G401 (cell line): ENCODE measurements at regions not wholly inside any gene's neighbourhood (a gene's known extent, or its start where the extent isn't known, plus 50 kb on each side); places are given as distances from the start of the nearest gene placed in this dataset.
A peak's percentile ranks its signal among the peaks of the same experiment; 100 is the strongest.
"Not testable (repeated sequence)": the region's sequence is repeated elsewhere in the genome, so short reads cannot be mapped to it uniquely, and the experiment has no call there.

Experiments used
- DNase-seq: peaks from one replicate; pipeline ENCODE4 v3.0.0-alpha.2; 2015; ENCODE audit warnings: low spot score
- in situ Hi-C: cut with HindIII; loops from 2 replicates; pipeline ENCODE4 v1.10.0; 2016; ENCODE audit warnings: low sequenced_read_pairs, mixed read lengths

DNA sequence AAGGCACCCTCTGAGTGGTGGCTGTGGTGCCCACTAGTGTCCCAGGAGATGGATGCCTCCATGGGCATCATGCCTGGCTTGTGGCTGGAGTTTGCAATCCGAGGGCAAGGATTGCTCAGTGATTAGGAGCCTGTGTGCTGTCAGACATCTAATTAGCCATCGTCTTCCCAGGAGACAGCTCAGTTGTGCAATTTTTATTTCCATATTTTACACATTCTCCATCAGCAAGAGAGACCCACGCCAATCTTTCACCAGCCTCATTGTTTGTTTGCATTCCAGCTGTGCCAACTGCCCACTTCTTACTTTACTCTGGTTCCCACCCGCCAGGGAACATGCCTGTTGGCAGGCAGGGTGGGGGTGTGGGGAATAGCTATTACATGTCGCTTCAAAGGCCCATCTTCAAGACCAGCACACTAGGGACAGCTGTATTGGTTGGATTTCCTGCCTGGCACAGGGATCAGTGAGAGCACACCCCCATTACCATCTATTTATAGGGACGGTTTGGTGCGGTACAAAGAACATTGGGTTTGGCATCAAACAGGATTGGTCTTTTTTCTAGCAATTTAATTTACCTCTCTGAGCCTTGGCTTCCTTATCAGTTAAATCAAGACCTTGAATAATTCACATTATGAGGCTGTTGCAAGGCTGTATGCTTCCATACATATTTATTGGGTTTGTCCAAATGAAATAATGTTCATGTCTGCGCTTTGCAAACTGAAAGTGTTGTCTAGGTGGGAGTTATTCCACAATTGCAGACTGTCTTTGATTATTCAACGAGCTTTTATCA lies 80.7 kb upstream of the NAV2 start:
- in situ Hi-C loops: no loop called here
- DNase-seq: no peak

DNA sequence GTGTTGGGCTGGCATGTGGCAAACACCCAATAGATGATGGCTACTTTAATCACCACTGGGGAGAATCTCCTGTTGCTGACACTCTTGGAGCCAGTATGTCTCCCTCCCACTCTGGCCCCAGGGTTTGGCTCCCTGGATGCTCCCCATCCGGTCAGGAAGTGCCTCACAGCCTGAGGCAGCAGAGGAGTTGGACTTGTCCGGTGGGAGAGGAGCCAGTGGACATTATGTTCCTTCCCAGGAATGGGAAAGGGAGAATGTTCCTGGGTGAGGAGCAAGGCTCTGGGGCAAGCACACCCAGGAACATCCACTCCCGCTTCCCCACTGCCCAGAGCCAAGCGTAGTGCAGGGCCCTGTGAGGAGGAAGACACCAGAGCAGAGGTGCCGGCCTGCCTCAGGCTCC lies 84.6 kb upstream of the NAV2 start:
- in situ Hi-C loops: no loop called here
- peak; percentile 13 for DNase-seq

DNA sequence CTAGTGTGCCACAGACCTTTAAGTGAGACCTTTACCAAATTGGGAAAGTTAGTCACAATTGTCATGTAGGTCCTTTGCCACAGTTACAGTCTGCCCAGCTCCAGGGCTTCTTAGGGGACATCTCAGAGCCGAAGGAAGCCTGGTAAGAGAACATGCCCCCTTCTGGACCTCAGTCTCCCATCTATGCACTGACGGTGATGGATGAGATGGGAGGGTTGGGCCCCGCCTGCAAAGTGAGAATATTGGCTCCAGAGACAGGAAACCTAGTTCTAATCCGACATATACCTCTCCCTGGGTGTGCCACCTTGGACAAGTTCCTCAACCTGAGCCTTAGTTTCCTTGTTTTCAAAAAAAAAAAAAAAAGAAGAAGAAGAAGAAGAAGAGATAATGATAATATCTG lies 85.1 kb upstream of the NAV2 start:
- DNase-seq: no peak
- in situ Hi-C loops: no loop called here

DNA sequence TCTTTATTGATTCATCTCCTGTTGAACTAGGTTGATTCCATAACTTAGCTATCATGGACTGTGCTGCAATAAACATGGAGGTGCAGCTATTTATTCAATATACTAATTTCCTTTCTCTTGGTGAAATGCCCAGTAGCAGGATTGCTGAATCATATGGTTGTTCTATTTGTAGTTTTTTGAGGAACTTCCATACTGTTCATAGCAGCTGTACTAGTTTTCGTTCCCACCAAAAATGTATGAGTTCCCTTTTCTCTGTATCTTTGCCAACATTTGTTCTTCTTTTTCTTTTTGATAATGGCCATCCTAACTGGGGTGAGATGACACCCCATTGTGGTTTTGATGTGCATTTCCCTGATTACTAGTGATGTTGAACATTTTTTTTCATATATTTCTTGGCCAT lies 87.2 kb upstream of the NAV2 start:
- in situ Hi-C loops: no loop called here
- no peak for DNase-seq

DNA sequence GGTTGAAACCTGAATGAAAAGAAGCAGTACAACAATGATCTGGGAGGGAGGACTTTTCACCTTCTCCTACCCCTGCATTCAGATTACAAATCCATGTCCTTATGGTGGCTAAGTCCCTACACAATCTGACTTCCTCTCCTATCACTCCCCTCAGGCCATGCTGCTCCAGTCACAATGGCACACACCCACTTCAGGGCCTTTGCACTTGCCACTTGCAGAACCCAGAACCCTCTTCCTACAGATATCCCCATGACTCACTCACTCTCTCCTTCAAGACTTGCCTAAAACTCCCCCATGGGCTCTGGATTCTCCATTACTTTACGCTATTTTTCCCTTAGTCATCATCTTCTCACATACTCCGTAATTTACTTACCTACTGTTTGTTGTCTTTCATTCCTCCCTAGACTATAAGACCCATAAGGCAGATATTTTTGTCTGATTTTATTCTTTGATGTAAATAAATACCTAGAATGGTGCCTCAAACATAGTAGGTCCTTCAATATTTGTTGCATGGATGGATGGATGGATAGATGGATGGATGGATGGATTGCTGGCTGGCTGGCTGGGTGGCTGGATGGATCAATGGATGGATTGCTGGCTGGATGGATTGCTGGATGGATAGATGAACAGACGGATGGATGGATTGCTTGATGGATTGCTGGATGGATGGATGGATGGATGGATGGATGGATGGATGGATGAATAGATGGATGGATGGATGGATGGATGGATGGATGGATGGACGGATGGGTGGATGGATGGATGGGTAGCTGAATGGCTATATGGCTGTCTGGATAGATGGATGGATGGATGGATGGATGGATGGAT lies 94.7 kb upstream of the NAV2 start:
- in situ Hi-C loops: no loop called here

DNA sequence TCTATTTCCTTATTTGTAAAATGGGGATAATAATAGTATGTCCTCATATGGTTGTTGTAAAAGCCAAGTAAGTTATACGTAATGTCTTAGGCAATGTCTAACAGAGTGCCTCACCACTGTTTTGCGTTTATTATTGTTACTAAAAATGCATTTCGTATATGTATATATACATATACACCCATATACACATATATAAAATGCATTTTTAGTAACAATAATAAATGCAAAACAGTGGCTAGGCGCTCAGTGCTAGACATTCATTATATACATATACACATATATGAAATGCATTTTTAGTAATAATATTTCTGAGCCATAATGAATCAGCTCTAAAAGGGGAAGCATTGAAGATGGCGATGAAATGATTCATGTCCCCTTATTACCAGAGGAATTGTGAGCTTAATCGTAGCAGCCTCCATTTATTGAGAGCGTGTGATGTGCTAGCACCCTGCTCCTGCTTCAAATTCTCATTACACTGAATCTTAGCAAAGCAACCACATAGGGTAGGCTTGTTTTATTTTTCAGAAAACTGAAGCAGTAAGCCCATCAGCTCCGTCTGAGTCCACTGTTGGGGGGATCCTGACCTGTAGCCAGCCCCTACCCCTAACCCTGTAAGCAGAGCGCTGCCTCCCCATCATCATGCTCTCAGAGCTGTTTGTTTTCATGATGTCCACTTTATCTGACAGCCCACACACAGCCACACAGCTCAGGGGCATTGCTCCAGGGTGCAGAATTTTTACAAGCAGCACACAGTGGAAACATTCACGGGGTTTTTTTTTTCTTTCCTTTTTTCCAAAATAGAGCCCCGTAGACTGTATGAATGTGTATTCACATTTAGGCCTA lies 97.1 kb upstream of the NAV2 start:
- in situ Hi-C loops: no loop called here

More for the DNA sequence above, 94.7 kb upstream of the NAV2 start:
- no peak for DNase-seq

DNA sequence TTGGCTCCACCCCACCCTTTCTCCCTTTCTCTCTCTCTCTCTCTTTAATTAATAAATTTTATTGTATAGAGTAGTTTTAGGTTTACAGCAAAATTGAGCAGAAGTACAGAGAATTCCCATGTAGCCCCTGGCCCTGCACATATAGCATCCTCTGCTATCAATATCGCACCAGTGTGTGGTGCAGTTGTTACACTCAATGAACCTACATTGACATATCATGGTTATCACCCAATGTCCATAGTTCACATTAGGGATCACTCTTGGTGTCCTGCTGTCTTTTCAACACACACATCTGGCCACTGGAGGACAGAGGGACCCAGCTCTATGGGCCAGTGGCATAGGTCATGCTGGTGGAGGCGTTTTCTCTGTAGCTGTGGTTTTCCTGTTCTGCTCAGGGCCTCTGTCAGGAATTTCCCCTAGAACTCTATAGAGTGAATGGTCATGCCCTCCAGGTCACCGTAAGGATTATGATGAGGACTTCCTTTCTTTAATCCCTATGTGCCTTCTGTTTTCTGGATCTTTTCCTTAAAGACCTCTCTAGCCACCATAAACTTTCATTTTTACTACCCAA lies 98.2 kb upstream of the NAV2 start:
- in situ Hi-C loops: no loop called here
- peak; percentile 7 for DNase-seq

More for the DNA sequence above, 97.1 kb upstream of the NAV2 start:
- no peak for DNase-seq

DNA sequence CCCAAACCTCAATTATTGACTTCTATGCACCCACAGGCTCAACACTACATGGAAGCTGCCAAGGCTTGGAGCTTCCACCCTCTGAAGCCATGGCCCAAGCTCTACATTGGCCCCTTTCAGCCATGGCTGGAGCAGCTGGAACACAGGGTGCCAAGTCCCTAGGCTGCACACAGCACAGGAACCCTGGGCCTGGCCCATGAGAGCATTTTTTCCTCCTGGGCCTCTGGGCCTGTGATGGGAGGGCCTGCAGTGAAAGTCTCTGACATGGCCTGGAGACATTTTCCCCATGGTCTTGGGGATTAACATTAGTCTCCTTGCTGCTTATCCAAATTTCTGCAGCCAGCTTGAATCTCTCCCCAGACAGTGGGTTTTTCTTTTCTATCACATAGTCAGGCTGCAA lies 100.6 kb upstream of the NAV2 start:
- in situ Hi-C loops, DNase-seq: not testable (repeated sequence)

DNA sequence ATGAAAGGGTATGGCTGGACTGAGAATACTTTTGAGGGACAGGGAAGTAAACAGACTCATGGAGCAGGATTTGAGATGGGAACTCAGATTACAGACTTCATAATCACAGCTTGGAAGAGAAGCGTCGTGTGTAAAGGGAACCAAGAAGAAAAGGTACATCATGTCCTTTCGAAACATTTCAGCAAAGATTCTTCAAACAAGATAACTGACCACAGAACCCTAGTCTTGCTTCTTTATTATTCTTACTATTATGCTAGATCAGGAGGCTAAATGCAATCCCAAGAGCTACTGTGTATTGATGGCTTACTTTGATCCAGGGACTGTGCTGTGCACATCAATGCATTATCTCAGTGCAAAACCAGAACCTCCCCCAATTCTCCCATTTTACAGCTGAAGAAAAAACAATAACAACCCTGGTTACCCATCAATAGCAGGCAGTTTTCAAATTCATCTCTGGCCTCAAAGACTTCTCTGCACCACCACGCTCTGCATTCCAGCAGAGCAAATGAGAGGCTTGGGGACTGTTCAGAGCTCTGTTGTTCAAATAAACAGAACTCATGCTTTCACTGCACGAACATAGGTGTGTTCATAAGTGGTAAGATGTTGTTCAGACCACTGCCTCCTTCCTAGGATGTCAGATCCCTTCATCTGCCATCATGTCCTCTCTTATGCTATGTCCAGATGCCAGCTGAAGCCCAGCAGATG lies 104.8 kb upstream of the NAV2 start:
- no peak for DNase-seq
- in situ Hi-C loops: no loop called here

DNA sequence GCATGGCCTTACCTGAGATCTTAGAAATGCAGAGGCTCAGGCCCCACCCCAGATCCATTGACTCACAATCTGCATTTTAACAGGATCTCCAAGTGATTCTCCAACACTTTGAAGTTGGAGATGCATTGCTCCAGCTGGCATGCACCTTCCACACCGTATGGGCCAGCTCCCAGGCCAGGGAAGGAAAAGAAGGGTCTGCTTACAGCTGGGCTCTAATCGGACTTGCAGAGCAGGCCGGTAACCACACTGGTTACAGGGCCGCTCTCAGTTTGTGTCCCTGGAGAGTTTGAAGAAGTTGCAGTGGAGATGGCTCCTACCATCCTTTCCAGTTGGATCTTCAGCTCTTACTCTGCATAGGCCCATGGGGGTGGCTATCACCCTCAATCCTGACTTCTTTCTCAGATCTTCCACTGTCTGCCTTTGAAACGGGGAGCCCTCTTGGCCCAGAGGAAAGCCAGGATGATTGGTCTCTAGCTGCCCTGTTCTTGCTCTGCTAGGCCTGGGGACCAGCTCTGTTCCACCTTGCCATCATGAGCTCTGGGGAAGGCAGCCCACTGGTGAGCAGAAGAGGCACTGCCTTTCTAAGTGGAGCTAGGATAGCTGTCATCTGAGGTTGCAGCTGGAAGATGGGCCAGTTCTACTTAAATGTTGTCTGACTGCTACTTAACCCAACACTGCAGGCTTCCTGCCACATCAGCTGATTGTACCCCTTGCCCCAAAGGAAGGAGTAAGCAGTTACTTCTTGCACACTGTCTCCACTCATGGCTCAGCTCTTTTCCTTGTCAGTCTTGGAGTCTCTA lies 105.6 kb upstream of the NAV2 start:
- no peak for DNase-seq
- in situ Hi-C loops: no loop called here

DNA sequence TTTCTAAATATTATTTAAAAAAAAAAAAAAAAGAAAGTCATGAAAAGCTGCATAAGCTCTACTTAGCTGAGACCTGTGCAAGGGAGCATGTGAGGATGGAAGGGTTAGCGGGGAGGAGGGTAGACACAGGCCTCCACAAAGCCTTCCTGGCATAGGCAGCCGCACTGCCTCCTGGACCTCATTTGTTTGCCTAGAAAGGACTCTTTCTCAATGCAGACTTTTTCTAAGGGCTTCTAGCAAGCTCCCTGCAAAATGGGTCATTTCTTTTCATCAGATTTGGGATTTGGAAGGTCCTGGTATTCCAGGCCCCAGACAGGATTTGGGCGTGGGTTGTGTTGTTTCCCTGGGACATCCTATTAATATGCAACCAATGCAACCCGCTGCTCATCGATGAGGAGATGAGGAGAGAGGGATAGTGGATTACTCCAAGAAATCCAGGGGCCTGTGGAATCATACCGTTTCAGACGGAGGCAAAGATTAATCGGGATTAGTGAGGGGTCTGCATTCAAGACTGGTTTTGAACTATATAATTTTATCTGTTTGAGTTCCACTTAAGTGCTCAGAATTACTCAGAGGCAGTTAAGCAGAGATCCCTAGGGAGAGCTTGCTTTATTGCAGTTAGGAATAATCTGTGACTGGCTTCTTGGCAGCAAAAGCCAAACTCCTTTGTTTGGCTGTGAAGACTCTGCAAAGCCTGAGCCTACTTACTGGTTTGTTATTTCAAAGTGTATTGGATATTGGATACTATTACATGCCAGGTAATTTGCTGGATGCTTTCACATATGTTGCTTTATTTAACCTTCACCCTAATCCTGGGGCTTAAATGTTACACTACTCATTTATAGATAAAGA lies 106.9 kb upstream of the NAV2 start:
- DNase-seq: no peak
- in situ Hi-C loops: no loop called here

DNA sequence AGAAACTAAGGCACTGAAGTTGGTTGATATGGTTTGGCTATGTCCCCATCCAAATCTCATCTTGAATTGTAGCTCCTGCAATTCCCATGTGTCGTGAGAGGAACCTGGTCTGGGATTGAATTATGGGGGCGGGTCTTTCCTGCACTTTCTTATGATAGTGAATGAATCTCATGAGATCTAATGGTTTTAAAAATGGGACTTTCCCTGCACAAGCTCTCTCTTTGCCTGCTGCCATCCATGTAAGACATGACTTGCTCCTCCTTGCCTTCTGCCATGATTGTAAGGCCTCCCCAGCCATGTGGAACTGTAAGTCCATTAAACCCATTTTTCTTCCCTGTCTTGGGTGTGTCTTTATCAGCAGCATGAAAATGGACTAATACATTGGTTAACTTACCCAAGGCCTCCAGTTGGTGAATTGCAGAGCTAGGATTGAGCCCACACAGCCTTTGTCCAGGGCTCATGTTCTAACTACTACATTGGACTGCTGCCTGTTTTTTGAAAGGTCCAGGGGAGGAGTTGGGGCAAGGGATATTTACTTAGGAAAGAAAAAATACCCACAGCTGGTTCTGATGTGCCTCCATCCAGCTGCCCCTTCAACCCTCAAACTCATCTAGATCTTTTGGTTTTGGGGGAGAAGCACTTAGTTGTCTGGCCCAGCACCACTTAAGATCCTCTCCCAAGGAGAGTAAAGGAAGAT lies 107.8 kb upstream of the NAV2 start:
- no peak for DNase-seq
- in situ Hi-C loops: no loop called here

DNA sequence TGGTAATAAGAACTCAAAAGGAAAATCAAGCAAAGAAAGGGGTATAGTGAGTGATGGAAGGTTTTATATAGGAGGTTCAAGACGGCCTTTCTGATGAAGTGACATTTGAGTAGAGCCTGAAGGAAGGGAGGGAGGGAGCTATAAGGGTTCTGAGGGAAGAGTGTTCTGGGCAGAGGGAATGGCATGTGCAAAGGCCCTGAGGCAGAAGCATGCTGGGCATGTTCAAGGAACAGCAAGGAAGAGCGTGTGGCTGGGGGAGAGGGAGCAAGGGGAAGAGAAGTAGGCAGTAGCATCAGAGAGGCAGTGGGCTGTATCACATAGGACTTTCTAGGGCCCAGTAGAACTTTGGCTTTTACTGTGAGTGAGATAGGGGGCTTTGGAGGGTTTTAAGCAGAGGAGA lies 108.9 kb upstream of the NAV2 start:
- in situ Hi-C loops: no loop called here
- no peak for DNase-seq

DNA sequence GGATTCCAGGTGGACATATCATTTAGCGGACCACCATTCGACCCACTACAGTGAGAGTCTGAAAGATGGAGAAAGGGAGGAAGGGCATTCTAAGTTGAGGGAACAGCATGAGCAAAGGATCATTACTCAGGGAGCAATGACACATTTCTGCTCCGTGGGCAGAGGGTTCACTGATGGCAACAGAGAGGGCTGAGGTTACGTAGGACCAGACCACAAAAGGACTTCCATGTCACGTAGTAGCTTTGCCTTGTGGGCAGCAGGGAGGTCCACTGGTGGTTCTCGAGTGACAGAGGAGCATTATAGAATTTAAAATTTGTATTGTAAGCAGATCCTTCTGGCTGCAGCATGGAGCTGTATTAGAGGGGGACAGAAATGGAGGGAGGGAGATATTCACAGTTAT lies 109.7 kb upstream of the NAV2 start:
- in situ Hi-C loops: no loop called here
- DNase-seq: no peak

DNA sequence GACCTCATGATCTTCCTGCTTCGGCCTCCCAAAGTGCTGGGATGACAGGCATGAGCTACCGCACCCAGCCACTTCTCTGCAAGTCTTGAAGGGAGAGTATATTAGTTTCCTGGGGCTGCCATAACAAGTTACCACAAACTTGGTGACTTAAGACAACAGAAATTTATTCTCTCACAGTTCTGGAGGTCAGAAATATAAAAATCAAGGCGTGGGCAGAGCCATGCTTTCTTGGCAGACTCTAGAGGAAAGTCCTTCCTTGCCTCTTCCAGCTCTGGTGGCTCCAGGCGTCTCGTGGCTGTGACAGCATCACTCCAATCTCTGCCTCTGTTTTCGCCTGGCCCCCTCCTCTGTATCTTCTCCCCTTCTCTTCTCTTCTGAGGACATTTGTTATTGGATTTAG lies 110.2 kb upstream of the NAV2 start:
- DNase-seq: no peak
- in situ Hi-C loops: no loop called here

DNA sequence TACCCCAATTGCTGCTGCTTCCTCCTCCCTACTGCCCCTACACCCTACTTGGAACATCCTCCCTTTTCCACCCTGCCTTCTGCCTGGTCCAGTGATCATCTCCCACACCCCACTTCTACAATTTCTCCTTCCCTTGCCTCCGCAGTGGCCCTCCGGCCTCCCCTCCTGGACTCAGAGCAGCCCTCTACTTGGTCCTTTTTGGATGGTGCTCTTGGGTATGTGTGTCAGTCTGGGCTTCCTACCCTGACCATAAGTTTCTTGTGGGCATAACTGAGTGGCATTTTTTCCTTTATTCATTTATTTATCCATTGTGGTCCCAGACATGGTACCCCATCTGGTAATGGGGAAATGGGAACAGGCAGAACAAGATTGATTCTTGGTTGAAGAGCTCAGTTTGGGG lies 111.4 kb upstream of the NAV2 start:
- no peak for DNase-seq
- in situ Hi-C loops: no loop called here

DNA sequence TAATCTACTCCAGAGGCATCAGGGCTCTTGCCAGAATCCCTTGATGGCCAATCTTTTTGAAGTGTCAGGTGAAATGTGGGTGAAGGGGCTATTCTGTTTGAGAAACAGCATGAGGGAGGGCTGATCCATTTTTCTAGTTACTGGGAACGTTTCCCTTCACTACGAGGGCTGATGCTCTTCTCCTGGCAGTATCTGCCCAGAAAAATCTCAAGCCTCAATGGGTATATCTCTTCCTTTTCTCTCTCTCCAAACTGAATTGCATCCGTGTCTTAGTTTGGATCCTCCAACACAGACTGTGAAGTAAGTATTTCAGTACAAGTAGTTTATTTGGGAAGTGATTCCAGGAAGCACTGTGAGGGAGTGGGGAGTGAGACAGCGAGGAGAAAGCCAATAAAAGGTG lies 113.0 kb upstream of the NAV2 start:
- in situ Hi-C loops: no loop called here

More for the DNA sequence above, 113.0 kb upstream of the NAV2 start:
- no peak for DNase-seq
